Left renal pelvis (tissue), 4 donors: ENCODE measurements at regions not wholly inside any gene's neighbourhood (a gene's known extent, or its start where the extent isn't known, plus 50 kb on each side); places are given as distances from the start of the nearest gene placed in this dataset.

Experiments used
- DNase-seq, 4 donors: peaks; one replicate each; pipeline ENCODE4 v3.0.0-alpha.2; 2013; ENCODE audit warnings: low read depth in 4 of 4, low spot score in 3 of 4

DNA sequence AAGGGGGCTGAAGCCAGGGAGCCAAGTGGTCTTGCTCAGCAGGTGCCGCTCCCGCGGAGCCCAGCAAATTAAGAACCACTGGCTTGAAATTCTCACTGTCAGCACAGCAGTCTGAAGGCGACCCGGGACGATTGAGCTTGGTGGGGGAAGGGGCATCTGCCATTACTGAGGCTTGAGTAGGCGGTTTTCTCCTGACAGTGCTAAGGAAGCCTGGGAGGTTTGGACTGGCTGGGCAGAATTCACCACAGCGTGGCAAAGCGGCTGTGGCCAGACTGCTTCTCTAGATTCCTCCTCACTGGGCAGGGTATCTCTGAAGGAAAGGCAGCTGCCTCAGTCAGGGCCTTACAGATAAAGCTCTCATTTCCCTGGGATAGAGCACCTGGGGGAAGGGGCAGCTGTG is 57.0 kb upstream of the GPR149 start:
- no peak for DNase-seq

DNA sequence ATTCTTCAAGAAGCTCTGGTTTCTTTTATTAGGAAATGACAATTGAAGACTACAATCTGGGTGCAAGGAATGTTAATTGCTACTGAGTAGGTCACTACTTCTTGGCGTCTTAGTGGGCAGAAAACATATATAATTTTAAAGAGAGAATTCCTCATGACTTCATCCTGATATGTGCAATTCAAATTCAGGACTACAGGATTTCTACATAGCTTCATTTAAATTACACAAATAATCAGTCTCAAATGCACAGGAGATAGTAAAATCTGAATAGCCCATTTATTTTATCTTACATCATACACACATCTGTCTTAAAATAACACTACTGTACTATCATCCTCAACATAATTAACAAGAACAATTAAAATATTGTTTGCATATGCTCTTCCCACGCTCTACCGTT is 52.5 kb upstream of the GPR149 start:
- DNase-seq: no peak

DNA sequence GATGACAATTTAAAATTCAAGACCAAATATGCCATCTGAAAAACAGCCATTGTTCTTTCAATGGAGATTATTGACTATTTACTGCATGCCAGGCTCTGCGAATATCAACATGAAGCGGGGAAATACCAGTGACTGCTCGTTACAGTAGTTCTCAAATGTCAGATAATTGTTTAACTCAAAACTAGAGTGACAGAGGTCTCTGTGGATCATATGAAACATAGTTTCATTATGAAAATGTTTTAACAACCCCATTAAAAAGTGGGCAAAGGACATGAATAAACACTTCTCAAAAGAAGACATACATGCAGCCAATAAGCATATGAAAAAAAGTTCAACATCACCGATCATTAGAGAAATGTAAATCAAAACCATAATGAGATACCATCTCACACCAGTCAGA is 50.0 kb upstream of the GPR149 start:
- DNase-seq: no peak
